DMS 273 treated with DMSO at 0.1 percent for 48 hours (cell line): ENCODE measurements at regions not wholly inside any gene's neighbourhood (a gene's known extent, or its start where the extent isn't known, plus 50 kb on each side); places are given as distances from the start of the nearest gene placed in this dataset.

Source experiments
- DNase-seq: peaks from one replicate; lab custom pipeline; 2025; lab: John Stamatoyannopoulos, UW

DNA sequence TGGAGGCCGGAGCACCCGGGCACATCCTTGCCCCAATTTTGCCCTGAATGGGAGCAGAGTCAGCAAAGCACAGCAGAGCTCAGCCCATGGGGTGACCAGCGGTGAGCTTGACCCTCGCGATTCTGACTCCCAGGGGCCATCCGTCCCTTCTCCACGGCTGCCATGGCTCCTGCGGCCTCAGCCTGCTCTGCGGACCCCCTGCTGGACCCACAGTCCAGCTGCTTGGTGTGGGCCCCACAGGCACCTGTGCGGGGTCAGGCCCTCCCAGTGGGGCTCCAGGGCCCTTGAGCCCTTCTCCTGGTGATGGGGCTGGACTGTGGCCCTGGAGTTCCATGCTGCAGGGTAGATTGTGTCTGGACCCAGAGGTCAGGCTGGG is 144.2 kb downstream of the ENGASE start:
- DNase-seq, result no peak

GRCh38 chr17:79218175-79218824 is 143.7 kb downstream of the ENGASE start:
- no peak for DNase-seq

DNA sequence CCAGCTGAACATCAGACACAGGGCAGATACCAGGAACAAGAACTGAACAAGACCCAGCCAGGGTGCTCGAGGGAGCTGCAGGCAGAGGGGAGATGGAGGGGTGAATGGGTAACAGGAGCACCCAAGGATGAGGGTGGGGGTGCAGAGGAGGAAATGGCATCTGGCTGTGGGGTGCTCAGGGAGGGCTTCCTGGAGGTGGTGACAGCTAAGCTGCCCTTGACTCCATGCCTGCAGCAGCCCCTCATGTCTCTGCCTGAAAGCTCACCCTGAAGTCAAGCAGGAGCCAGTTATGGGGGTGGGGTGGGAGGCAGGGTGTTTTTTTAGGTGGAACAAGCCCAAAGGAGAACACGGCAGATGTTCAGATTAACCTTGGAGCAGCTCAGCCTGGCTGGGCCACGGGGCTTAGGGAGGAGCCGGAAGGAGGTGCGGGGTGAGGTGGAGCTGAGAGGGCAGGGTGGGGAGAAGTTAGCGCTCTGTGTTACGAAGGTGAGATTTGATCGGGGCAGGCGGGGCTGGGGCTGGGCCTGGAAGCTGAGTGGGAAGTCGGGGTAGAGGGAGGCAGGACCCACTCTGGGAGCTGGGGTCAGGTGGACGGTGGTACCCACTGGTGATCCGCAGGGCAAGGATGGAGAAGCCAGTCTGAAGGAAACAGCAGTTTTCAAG is 143.0 kb downstream of the ENGASE start:
- peak; percentile 46 for DNase-seq

- no peak for DNase-seq
Measured at GRCh38 chr17:79216826-79217225, 142.2 kb downstream of the ENGASE start.

DNA sequence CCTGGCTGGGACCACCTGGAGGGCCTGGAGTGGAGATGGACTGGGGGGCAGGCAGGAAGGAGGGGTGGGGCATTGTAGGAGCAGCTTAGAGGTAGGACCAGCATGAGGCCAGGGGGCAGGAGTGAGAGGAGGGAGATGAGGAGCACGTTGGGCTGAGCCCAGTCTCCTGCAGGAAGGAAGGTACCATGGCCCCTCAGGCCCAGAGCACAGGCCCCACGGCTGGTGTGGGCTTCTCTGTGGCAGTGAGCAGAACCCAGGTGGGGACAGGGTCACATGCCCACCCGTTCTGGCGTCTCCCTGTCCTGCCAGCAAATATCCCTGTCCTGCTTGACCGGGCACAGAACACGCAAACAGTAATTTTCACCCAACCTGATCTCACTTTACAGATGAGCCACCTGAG is 141.8 kb downstream of the ENGASE start:
- no peak for DNase-seq

DNA sequence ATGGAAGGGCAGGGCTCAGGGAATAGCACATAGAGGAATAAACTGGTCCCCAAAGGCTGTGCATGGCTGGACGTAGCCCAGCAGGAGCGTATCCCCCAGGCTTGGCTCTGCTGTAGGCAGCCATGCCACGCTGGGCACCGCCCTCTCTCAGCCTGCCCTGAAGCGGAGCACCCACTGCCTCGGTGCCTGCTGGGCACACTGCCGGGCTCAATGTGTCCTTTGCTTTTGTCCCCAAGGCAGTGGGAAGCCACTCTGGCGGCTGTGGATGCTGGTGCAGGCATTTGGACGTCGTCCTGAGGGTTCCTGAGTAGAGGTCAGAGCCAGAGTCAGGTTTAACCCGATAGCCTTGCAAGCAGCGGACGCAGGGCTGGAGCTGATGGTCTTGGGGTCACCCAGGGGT is 141.0 kb downstream of the ENGASE start:
- DNase-seq, result no peak

DNA sequence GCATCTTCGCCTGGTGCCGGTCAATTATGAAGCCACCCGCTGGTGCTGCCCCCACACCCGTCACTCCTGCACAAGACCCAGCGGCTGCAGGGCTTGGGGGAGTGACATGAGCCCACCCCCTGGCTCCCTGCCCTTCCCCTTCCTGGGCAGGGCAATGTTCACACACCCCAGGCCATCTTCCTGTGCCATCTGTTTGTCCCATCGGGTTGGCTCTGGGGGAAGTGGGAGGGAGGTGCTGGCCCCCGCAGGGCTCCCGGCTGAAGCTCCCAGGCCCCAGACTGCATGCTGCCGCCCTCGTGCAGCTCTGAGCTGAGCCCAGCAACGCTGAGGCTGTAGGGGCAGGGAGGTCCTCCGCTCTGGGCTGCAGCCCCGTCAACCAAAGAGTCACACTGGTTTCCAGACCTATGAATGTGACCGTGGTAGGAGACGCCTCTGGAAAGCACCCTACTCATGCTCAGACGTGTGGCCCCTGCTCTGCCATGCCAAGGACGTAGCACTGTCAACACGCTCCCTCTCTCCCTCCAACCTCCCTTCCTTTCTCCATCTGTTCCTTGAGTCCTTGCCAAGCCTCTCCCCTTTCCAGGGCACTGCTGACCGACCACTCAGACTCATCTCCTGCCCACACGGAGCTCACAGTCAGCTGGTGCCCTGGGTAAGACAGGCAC is 140.4 kb downstream of the ENGASE start:
- peak; percentile 91 for DNase-seq

DNA sequence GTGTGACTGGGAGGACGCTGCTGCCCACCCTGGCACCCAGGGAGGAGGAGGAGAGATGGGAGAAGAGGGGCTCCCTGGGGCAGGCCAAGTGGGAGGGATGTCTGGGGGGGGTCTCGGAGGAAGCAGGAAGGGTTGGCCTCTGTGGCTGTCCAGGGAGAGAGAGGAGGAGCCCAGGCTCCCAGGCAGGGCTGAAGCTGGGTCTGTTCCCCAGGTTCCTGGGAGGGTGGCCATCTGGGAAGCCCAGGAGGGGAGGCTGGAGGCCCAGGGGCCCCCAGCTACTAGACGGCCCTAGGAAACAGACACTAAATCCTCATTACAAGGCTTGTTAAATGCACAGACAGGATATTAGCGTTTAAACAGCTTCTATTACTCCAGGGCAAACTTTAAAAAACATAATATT is 139.8 kb downstream of the ENGASE start:
- DNase-seq, result peak; percentile 71

GRCh38 chr17:79213305-79213704 is 138.7 kb downstream of the ENGASE start:
- DNase-seq, result no peak

GRCh38 chr17:79212149-79213087 is 137.8 kb downstream of the ENGASE start:
- DNase-seq, result no peak

DNA sequence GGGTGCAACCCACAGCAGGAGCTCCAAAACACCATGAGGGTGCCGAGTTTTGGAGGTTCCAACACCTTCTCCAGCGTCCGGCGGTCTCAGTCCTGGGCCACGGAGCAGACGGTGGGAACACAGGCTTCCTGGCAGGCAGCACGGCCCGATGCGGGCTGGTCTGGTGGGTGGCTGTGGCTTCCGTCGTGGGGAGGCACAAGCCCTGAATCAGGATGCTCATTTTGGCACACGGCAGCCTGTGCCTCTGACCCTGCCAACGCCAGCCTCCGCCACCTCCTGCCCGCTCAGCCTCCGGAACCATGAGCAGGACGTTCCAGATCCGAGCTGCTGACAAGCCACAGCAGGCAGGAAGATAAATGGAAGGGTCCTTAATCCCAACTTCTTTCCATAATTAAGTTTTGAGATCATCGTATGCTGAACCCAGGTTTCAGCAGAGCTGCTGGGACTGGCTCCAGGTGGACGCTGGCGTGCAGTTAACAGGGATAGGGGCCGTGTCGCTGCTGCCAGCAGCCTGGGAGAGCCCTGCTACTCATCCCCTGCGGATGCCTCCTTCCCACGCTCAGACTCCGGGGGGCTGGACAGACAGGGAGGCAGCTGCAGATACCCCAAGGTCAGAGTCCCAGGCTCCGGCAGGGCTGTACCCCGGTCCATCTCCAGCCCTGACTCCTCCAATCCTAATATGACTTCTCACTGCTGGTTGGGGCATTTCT is 136.6 kb downstream of the ENGASE start:
- DNase-seq, result no peak

GRCh38 chr17:79210638-79211037 is 136.0 kb downstream of the ENGASE start:
- DNase-seq, result no peak

GRCh38 chr17:79207960-79208359 is 133.3 kb downstream of the ENGASE start:
- DNase-seq, result no peak

DNA sequence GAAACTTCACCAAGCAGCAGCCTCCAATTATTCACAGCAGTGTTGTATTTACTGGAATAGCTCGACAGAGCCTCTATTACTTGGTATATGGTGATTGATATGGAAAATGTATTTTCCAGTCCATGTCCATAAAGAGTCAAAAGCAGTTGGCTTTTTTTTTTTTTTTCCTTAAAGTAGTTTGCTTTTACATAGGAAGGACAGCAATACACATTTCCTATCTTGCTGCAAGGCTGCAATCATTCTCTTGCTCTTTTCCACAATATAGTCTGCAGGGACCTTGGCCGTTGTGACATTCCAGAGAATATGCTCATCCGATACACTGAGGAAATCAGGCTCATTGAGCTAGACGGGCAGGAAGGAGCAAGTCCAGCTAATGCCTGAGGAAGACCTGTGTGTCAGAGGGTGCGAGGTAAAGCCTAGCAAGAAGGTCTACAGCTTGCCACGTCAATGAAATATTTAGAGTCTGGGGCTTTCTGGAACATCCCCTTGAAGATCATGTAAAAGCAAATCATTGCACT is 131.1 kb downstream of the ENGASE start:
- DNase-seq, result no peak

GRCh38 chr17:79204261-79204660 is 129.6 kb downstream of the ENGASE start:
- DNase-seq, result no peak

- DNase-seq, result no peak
Measured at GRCh38 chr17:79203657-79204056, 129.0 kb downstream of the ENGASE start.

- no peak for DNase-seq
Measured at GRCh38 chr17:79203016-79203415, 128.4 kb downstream of the ENGASE start.

GRCh38 chr17:79202480-79202879 is 127.9 kb downstream of the ENGASE start:
- DNase-seq, result no peak

DNA sequence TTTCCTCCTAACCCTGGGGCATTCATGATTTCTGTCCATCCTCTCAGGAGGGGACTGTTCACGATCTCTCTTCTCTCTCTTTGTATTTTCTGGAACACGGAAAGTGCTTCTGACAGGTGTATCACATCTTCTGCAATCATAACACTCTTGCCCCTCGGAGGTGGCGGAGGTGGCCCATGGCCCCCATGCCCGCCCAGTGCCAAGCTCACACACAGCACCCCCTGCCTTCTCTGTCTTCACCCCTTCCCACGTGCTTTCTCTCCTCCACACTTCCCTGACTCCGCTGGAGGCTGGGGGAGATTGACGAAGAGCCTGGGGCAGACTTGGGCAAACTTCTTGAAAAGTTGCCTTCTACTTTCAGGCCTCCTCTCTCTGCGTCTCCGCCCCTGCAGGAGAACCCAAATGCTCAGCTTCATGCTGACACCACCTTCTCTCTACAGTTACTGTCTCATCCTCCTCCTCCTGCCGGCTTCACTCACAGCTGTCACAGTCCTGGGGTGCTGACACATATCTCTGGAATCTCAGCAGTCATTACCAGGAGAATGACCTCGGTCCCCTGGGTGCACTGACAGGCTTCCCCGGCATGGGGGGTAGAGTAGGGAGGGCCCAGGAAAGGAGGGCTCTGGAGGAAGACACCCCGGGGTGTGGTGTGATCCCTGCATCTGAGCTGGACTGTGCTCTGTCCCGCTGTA is 127.1 kb downstream of the ENGASE start:
- DNase-seq, result no peak

DNA sequence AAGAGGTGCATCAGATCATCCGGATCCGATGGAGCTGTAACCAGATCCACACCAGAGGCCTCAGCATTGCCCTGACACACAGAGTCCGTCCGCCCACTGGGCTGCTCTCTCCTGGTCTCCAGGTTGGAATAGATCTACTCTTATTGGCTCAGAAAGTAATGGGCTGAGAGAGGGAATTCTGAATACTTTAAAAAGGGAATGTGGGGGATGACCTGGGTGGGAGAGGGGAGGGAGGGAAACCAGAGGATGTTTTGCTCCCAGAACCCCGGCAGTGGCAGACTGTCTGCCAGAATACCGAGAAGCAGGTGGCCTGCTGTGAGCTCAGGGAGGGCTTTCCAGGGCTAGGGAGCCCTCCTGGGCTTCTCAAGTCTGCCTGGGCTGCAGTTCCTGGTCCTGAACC is 126.5 kb downstream of the ENGASE start:
- DNase-seq, result no peak

GRCh38 chr17:79196913-79197312 is 122.3 kb downstream of the ENGASE start:
- no peak for DNase-seq
